ENCODE measurements at regions not wholly inside any gene's neighbourhood (a gene's known extent, or its start where the extent isn't known, plus 50 kb on each side); places are given as distances from the start of the nearest gene placed in this dataset.

DNA sequence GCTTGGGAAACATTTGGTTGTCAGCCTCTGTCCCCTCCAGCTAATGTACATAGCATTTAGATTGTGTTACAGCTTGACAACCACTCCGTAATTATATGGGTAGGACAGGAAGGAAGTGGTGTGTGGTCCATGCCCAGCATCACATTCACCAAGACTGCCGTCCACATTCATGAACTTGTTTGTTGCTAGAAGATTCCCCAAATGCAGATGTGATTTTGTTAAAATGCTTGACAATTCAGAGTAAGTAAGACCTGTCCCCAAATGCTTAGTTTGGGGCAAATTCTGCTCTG lies 1482.7 kb downstream of the TBC1D22A start:
- Mint-ChIP-seq H3K4me1 (peaks cover 9% of the 10 kb centered on the region), H3K27me3 (peaks cover 21% of the 10 kb centered on the region), H3K27ac (no peak overlapping the region), H3K9me3 (ENCODE audit: insufficient read depth) (no peaks in the 10 kb centered on the region), H3K4me3 (no peak overlapping the region)
- ATAC-seq (ENCODE audit: low read depth): no peak
- no peak for TF ChIP-seq EZH2 (IDR thresholded peaks at IDR 0.05; ENCODE audit: borderline replicate concordance, insufficient read depth, low read depth, low read length, poor library complexity, severe bottlenecking)
- TF ChIP-seq, protein P1, sequence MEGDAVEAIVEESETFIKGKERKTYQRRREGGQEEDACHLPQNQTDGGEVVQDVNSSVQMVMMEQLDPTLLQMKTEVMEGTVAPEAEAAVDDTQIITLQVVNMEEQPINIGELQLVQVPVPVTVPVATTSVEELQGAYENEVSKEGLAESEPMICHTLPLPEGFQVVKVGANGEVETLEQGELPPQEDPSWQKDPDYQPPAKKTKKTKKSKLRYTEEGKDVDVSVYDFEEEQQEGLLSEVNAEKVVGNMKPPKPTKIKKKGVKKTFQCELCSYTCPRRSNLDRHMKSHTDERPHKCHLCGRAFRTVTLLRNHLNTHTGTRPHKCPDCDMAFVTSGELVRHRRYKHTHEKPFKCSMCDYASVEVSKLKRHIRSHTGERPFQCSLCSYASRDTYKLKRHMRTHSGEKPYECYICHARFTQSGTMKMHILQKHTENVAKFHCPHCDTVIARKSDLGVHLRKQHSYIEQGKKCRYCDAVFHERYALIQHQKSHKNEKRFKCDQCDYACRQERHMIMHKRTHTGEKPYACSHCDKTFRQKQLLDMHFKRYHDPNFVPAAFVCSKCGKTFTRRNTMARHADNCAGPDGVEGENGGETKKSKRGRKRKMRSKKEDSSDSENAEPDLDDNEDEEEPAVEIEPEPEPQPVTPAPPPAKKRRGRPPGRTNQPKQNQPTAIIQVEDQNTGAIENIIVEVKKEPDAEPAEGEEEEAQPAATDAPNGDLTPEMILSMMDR (IDR thresholded peaks at IDR 0.05): no peak
- ChIA-PET CTCF (no interaction called here), POLR2A (no interaction called here)
- Histone ChIP-seq H3K27ac (ENCODE audit: low read length in 2 of 2) (no peak overlapping the region), H3K79me2 (ENCODE audit: control insufficient read depth, insufficient read depth, low read length) (no peaks in the 10 kb centered on the region), H3K9me3 (ENCODE audit: control extremely low read depth in 1 of 3, control insufficient read depth in 2 of 3, insufficient read depth in 1 of 3, low read length in 2 of 3) (peaks cover 0 to 16% (median 0%) of the 10 kb centered on the region in 3 donors), H3K36me3 (replicated peaks in 1 of 2; ENCODE audit: control extremely low read depth in 1 of 2, control insufficient read depth in 1 of 2, extremely low read depth in 1 of 2, insufficient read depth in 2 of 2, low read length in 1 of 2) (no peaks in the 10 kb centered on the region), H4K20me1 (ENCODE audit: control insufficient read depth, insufficient read depth, low read length, poor library complexity, severe bottlenecking) (no peaks in the 10 kb centered on the region), H2AFZ (ENCODE audit: insufficient read depth, low read depth, low read length, poor library complexity, severe bottlenecking) (no peak overlapping the region), H3K4me2 (replicated peaks; ENCODE audit: low read depth, low read length, poor library complexity, severe bottlenecking) (no peak overlapping the region), H3K9ac (ENCODE audit: low read length) (no peak overlapping the region), H3K4me1 (ENCODE audit: control insufficient read depth in 2 of 2, insufficient read depth in 2 of 2, low read length in 2 of 2) (peaks cover 15 to 25% of the 10 kb centered on the region in 2 donors), H3K27me3 (replicated peaks in 1 of 4; ENCODE audit: control extremely low read depth in 1 of 4, control insufficient read depth in 3 of 4, insufficient read depth in 4 of 4, low read length in 3 of 4) (peaks cover 0 to 15% (median 3%) of the 10 kb centered on the region in 4 experiments), H3K4me3 (ENCODE audit: control extremely low read depth in 1 of 5, extremely low read depth in 1 of 5, insufficient read depth in 1 of 5, low read depth in 2 of 5, low read length in 4 of 5) (no peak overlapping the region)
- DNase-seq: no peak
- intact Hi-C loops (cut with micrococcal nuclease): no loop called here
- WGBS (ENCODE audit: insufficient coverage): no CpG with 5 or more reads among the region's 2 CpGs

DNA sequence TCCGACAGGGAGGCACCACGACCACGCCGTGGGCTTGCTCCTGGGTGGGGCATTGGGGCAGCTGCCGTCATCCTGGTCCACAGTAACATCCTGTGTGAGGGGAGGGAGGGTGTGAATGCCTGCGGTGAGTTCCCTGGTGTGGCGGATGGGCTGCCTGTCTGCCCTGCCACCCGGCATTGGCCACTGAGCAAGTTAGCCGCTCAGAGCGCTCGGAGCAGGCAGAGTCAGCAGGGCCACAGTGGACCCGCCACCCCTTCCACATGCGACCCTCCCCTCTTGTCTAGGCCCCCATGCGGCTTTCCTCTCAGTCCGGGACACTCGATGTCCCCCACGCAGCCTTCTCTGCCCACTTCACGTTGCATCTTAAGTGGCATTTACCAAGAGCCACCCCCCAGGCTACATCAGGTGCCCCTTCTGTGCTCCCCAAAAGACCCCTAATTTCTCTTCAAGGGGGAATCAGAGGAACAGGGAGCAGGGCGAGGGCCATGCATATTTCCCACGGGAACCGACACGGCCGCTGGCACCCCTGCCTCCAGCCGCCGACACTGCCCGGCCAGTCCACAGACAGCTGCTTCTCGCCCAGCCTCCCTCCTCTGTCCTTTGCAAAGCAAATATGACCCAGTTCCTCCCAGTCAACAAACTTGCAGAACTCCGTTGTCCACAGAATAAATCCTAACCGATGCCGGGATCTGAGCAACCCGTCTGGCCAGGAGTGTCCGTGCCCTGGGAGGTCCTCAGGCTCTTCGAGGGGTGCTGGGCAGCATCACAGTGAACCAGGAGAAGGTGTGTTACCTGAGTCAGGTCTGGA lies 1482.1 kb downstream of the TBC1D22A start:
- no peak overlapping the region for H2AFZ ChIP-seq (ENCODE audit: insufficient read depth, low read depth, low read length, poor library complexity, severe bottlenecking)
- no peaks in the 10 kb centered on the region for H3K9me3 Mint-ChIP-seq (ENCODE audit: insufficient read depth)
- H3K4me3 Mint-ChIP-seq: no peak overlapping the region
- H3K4me2 ChIP-seq (replicated peaks; ENCODE audit: low read depth, low read length, poor library complexity, severe bottlenecking): no peak overlapping the region
- peaks cover 0 to 16% (median 0%) of the 10 kb centered on the region in 3 donors for H3K9me3 ChIP-seq (ENCODE audit: control extremely low read depth in 1 of 3, control insufficient read depth in 2 of 3, insufficient read depth in 1 of 3, low read length in 2 of 3)
- 91% methylated on average over 33 of the region's 33 CpGs for WGBS (ENCODE audit: insufficient coverage)
- H3K79me2 ChIP-seq (ENCODE audit: control insufficient read depth, insufficient read depth, low read length): no peaks in the 10 kb centered on the region
- TF ChIP-seq, protein P1 (IDR thresholded peaks at IDR 0.05): no peak
- no peak for TF ChIP-seq EZH2 (IDR thresholded peaks at IDR 0.05; ENCODE audit: borderline replicate concordance, insufficient read depth, low read depth, low read length, poor library complexity, severe bottlenecking)
- no peak overlapping the region for H3K9ac ChIP-seq (ENCODE audit: low read length)
- ChIA-PET CTCF (no interaction called here), POLR2A (no interaction called here)
- H3K27me3 ChIP-seq (replicated peaks in 1 of 4; ENCODE audit: control extremely low read depth in 1 of 4, control insufficient read depth in 3 of 4, insufficient read depth in 4 of 4, low read length in 3 of 4): peaks cover 0 to 15% (median 3%) of the 10 kb centered on the region in 4 experiments
- peaks cover 15 to 25% of the 10 kb centered on the region in 2 donors for H3K4me1 ChIP-seq (ENCODE audit: control insufficient read depth in 2 of 2, insufficient read depth in 2 of 2, low read length in 2 of 2)
- DNase-seq (no peak), ATAC-seq (ENCODE audit: low read depth) (no peak)
- no peaks in the 10 kb centered on the region for H4K20me1 ChIP-seq (ENCODE audit: control insufficient read depth, insufficient read depth, low read length, poor library complexity, severe bottlenecking)
- H3K4me3 ChIP-seq (ENCODE audit: control extremely low read depth in 1 of 5, extremely low read depth in 1 of 5, insufficient read depth in 1 of 5, low read depth in 2 of 5, low read length in 4 of 5): no peak overlapping the region
- H3K36me3 ChIP-seq (replicated peaks in 1 of 2; ENCODE audit: control extremely low read depth in 1 of 2, control insufficient read depth in 1 of 2, extremely low read depth in 1 of 2, insufficient read depth in 2 of 2, low read length in 1 of 2): no peaks in the 10 kb centered on the region
- peaks cover 21% of the 10 kb centered on the region for H3K27me3 Mint-ChIP-seq
- H3K27ac ChIP-seq (ENCODE audit: low read length in 2 of 2): no peak overlapping the region
- H3K27ac Mint-ChIP-seq: no peak overlapping the region
- intact Hi-C loops (cut with micrococcal nuclease): no loop called here
- peaks cover 9% of the 10 kb centered on the region for H3K4me1 Mint-ChIP-seq
